ENCODE measurements at regions not wholly inside any gene's neighbourhood (a gene's known extent, or its start where the extent isn't known, plus 50 kb on each side); places are given as distances from the start of the nearest gene placed in this dataset.

DNA sequence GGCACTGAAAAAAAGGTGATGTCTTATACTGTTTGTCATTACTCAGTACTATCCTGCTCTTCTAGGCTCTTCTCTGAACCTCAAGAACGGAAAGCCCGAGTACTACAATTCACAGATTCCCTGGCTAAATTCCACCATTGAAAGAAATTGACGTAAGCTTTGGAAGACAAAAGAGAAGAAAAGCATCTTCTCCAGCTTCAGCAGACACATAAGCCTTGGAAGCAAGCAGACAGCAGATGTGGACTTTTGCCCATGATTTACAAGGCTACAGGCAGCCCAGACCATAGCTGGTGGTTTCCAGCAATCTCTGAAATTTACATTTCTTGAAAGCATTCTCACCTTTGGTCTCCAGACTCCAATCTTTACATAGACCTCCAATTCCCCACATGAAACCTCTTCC is 289.0 kb downstream of the C1D start:
- no peak for TF ChIP-seq EZH2 (IDR thresholded peaks at IDR 0.05; ENCODE audit: low read length)
- TF ChIP-seq CTCF (optimal IDR thresholded peaks at IDR 0.05 in 1 of 3, IDR thresholded peaks at IDR 0.05 in 1 of 3, conservative IDR thresholded peaks at IDR 0.05 in 1 of 3; ENCODE audit: extremely low read depth in 1 of 3, insufficient read depth in 2 of 3, low read length in 3 of 3), result no peak
